Peyer's patch (tissue), 4 donors: ENCODE measurements at regions not wholly inside any gene's neighbourhood (a gene's known extent, or its start where the extent isn't known, plus 50 kb on each side); places are given as distances from the start of the nearest gene placed in this dataset.

Experiments
- CTCF ChIP-seq, 6 experiments: fragments of 450-650 bp in 4 of 6; fragments of 200-600 bp in 2 of 6; sonication (generic) in 1 of 6; IDR thresholded peaks; one replicate each; pipeline ENCODE4 v1.5.1; 2017 to 2019; ENCODE audit warnings: antibody characterized with exemption in 6 of 6, mild to moderate bottlenecking in 3 of 6, moderate library complexity in 1 of 6
- POLR2A ChIP-seq, 2 donors: fragments of 450-650 bp; IDR thresholded peaks; one replicate each; pipeline ENCODE4 v1.5.1; 2017; ENCODE audit warnings: antibody characterized with exemption in 2 of 2, mild to moderate bottlenecking in 2 of 2, moderate library complexity in 2 of 2

GRCh38 chr6:91018586-91018985 is 431.7 kb upstream of the MAP3K7 start:
- no peak for TF ChIP-seq CTCF (IDR thresholded peaks at IDR 0.05)
- no peak for TF ChIP-seq POLR2A (IDR thresholded peaks at IDR 0.05)
